ENCODE measurements at regions not wholly inside any gene's neighbourhood (a gene's known extent, or its start where the extent isn't known, plus 50 kb on each side); places are given as distances from the start of the nearest gene placed in this dataset.
"Not testable (repeated sequence)": the region's sequence is repeated elsewhere in the genome, so short reads cannot be mapped to it uniquely, and the experiment has no call there.

DNA sequence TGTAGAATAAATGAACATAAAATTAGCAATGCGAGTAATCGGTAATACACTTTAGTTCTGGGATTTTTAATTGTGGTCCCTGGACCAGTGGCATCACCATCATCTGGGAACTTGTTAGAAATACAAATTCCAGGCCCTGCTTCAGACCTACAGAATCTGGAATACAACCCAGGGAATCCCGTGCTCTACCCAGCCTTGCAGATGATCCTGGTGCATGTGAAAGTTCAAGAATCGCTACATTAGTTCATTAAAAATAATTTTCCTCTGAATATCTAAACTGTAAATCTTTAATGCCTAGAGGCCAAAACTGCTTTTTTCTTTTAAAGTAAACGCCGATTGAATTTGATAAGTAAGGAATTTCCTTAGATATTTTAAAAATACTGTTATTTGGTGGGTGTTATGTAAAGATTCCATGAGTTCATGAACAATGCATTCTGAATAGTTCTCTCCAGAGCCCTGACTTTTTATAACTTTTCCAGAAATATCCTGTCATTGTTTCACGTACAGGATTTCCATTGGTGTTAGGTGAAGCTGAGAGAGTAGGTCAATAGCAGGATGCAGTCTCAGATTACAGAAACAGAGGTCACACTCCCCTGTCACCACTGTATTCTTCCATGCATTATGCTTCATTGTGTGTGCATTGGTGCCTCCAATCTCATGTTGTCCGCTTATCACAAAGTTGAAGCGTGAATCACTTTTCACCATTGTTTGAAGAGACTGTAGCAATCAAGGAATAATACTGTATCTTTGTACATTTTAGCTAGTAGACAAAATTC, 596.5 kb upstream of the KLF12 start:
- Histone ChIP-seq H3K4me3 (ENCODE audit: low read length in 2 of 2) (no peak overlapping the region), H3K4me1 (ENCODE audit: control insufficient read depth in 2 of 2, insufficient read depth in 2 of 2, low read length in 2 of 2) (no peaks in the 10 kb centered on the region), H3K9ac (ENCODE audit: low read depth in 1 of 2, low read length in 2 of 2) (no peak overlapping the region), H3K9me3 (ENCODE audit: control insufficient read depth in 2 of 2, low read length in 2 of 2) (no peaks in the 10 kb centered on the region), H3K36me3 (ENCODE audit: control insufficient read depth in 2 of 2, insufficient read depth in 2 of 2, low read length in 2 of 2) (no peaks in the 10 kb centered on the region), H3K27ac (ENCODE audit: low read depth in 2 of 2, low read length in 2 of 2) (no peak overlapping the region), H3K27me3 (ENCODE audit: control insufficient read depth in 2 of 2, insufficient read depth in 2 of 2, low read length in 2 of 2) (no peaks in the 10 kb centered on the region)

DNA sequence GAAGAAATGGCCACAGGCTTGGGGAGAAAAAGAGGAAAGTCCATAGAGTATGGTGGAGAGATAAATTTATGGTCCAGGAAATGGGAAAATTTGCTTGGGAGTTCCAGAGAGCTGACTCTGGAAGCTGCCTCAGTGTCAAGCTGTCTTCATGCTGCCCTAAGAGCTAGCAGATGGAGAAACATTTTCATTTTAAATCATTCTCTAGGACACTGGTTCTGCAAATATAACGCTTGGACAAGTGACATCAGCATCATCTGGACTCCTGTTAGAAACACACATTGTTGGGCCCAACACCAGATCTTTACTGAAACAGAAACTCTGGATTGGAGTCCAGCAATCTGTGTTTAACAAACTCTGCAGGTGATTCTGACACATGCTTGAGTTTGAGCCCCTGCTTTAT, 592.0 kb upstream of the KLF12 start:
- Histone ChIP-seq H3K9me3 (ENCODE audit: control insufficient read depth in 2 of 2, low read length in 2 of 2) (no peaks in the 10 kb centered on the region), H3K27ac (ENCODE audit: low read depth in 2 of 2, low read length in 2 of 2) (no peak overlapping the region), H3K9ac (ENCODE audit: low read depth in 1 of 2, low read length in 2 of 2) (no peak overlapping the region), H3K27me3 (ENCODE audit: control insufficient read depth in 2 of 2, insufficient read depth in 2 of 2, low read length in 2 of 2) (no peaks in the 10 kb centered on the region), H3K4me1 (ENCODE audit: control insufficient read depth in 2 of 2, insufficient read depth in 2 of 2, low read length in 2 of 2) (no peaks in the 10 kb centered on the region), H3K4me3 (ENCODE audit: low read length in 2 of 2) (no peak overlapping the region), H3K36me3 (ENCODE audit: control insufficient read depth in 2 of 2, insufficient read depth in 2 of 2, low read length in 2 of 2) (no peaks in the 10 kb centered on the region)

DNA sequence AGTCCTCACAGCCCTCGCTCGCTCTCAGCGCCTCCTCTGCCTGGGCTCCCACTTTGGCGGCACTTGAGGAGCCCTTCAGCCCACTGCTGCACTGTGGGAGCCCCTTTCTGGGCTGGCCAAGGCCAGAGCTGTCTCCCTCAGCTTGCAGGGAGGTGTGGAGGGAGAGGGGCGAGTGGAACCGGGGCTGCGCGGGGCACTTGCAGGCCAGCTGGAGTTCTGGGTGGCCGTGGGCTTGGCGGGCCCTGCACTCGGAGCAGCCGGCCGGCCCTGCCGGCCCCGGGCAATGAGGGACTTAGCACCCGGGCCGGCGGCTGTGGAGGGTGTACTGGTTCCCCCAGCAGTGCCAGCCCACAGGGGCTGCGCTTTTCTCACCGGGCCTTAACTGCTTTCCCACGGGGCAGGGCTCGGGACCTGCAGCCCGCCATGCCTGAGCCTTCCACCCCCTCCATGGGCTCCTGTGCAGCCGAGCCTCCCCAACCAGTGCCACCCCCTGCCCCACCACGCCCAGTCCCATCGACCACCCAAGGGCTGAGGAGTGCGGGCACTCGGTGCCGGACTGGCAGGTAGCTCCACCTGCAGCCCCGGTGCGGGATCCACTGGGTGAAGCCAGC, 584.1 kb upstream of the KLF12 start:
- not testable (repeated sequence) for H3K27me3 ChIP-seq (ENCODE audit: control insufficient read depth in 2 of 2, insufficient read depth in 2 of 2, low read length in 2 of 2); H3K4me3 ChIP-seq (ENCODE audit: low read length in 2 of 2); H3K36me3 ChIP-seq (ENCODE audit: control insufficient read depth in 2 of 2, insufficient read depth in 2 of 2, low read length in 2 of 2); H3K4me1 ChIP-seq (ENCODE audit: control insufficient read depth in 2 of 2, insufficient read depth in 2 of 2, low read length in 2 of 2); H3K27ac ChIP-seq (ENCODE audit: low read depth in 2 of 2, low read length in 2 of 2); H3K9me3 ChIP-seq (ENCODE audit: control insufficient read depth in 2 of 2, low read length in 2 of 2); H3K9ac ChIP-seq (ENCODE audit: low read depth in 1 of 2, low read length in 2 of 2)

DNA sequence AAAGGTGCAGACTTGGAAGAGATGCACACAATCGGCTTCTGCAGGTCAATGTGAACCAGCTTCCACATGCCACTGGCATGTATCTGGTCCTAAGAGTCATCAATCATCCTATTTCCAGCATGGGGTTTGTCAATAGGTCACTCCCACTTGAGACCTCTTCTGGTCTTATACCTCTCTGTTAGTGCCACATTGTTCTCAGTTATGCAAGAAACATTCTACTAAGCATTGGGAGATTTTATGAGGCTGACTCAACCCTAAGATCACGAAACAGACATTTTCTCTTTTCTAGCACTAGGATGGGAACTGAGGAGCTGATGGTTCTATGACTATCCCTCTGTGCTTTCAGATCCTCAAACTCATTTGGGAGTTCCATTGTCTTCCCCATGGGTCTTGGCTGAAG, 581.5 kb upstream of the KLF12 start:
- Histone ChIP-seq H3K27ac (ENCODE audit: low read depth in 2 of 2, low read length in 2 of 2) (no peak overlapping the region), H3K4me3 (ENCODE audit: low read length in 2 of 2) (no peak overlapping the region), H3K27me3 (ENCODE audit: control insufficient read depth in 2 of 2, insufficient read depth in 2 of 2, low read length in 2 of 2) (no peaks in the 10 kb centered on the region), H3K9ac (ENCODE audit: low read depth in 1 of 2, low read length in 2 of 2) (no peak overlapping the region), H3K4me1 (ENCODE audit: control insufficient read depth in 2 of 2, insufficient read depth in 2 of 2, low read length in 2 of 2) (no peaks in the 10 kb centered on the region), H3K9me3 (ENCODE audit: control insufficient read depth in 2 of 2, low read length in 2 of 2) (no peaks in the 10 kb centered on the region), H3K36me3 (ENCODE audit: control insufficient read depth in 2 of 2, insufficient read depth in 2 of 2, low read length in 2 of 2) (no peaks in the 10 kb centered on the region)

DNA sequence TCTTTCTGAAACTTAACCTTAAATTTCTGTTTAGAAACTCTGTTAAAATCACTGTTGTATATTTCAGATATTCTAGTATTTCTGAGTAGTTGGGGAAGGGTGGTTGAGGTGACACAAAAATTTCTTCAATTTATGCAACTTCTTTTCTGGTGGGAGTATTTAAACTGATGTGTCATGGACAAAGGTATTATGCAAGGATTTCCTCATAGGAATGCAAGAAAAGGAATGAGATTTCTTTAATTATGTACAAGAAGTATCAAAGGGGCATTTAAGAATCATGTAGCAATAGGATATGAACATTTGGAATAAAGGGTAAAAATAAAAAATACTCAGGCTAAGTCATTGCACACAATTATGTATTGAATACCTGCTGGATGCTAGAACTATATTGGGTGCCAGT, 575.8 kb upstream of the KLF12 start:
- H3K9ac ChIP-seq (ENCODE audit: low read depth in 1 of 2, low read length in 2 of 2): no peak overlapping the region
- H3K27ac ChIP-seq (ENCODE audit: low read depth in 2 of 2, low read length in 2 of 2): no peak overlapping the region
- H3K9me3 ChIP-seq (ENCODE audit: control insufficient read depth in 2 of 2, low read length in 2 of 2): no peaks in the 10 kb centered on the region
- H3K27me3 ChIP-seq (ENCODE audit: control insufficient read depth in 2 of 2, insufficient read depth in 2 of 2, low read length in 2 of 2): no peaks in the 10 kb centered on the region
- H3K36me3 ChIP-seq (ENCODE audit: control insufficient read depth in 2 of 2, insufficient read depth in 2 of 2, low read length in 2 of 2): no peaks in the 10 kb centered on the region
- no peaks in the 10 kb centered on the region for H3K4me1 ChIP-seq (ENCODE audit: control insufficient read depth in 2 of 2, insufficient read depth in 2 of 2, low read length in 2 of 2)
- no peak overlapping the region for H3K4me3 ChIP-seq (ENCODE audit: low read length in 2 of 2)

DNA sequence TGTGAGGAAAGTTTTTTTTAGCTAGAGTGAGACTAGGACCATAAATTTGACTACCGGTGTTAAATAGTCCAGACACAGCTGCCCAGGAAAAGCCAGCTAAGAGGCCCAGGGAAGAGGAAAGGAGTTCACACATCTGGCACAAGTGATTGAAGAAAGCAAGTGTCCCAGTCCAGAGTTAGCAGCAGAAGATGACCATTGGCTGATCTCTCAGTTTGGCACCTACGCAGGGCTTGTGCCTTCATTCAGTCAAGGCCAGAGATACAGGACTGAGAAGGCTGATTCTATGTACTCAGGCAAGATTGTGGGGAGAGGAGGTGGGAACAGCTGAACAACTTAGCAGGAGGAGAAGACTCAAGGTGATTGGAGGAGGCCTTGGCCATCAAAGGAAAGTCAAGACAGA, 575.0 kb upstream of the KLF12 start:
- Histone ChIP-seq H3K36me3 (ENCODE audit: control insufficient read depth in 2 of 2, insufficient read depth in 2 of 2, low read length in 2 of 2) (no peaks in the 10 kb centered on the region), H3K27ac (ENCODE audit: low read depth in 2 of 2, low read length in 2 of 2) (no peak overlapping the region), H3K9ac (ENCODE audit: low read depth in 1 of 2, low read length in 2 of 2) (no peak overlapping the region), H3K27me3 (ENCODE audit: control insufficient read depth in 2 of 2, insufficient read depth in 2 of 2, low read length in 2 of 2) (no peaks in the 10 kb centered on the region), H3K9me3 (ENCODE audit: control insufficient read depth in 2 of 2, low read length in 2 of 2) (no peaks in the 10 kb centered on the region), H3K4me1 (ENCODE audit: control insufficient read depth in 2 of 2, insufficient read depth in 2 of 2, low read length in 2 of 2) (no peaks in the 10 kb centered on the region), H3K4me3 (ENCODE audit: low read length in 2 of 2) (no peak overlapping the region)

DNA sequence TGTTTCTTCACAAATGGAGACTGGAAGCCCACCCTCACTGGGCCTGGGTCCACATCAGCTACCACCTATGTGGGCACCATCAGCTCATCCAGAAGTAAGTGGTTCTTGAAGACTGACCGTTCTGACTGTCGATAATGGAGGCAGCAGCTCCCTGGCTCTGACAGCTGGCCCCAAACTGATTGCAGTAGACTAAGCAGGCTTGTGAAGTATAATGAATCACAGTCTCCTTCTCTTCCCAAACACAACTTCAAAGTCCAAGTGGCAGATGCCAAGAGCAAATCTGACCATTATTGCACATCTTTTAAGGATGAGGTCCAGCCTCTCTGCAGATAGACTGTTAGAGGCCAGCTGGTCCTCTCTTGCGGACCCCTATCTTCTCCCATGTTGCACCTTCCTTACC, 574.4 kb upstream of the KLF12 start:
- H3K27ac ChIP-seq (ENCODE audit: low read depth in 2 of 2, low read length in 2 of 2): no peak overlapping the region
- no peak overlapping the region for H3K9ac ChIP-seq (ENCODE audit: low read depth in 1 of 2, low read length in 2 of 2)
- no peaks in the 10 kb centered on the region for H3K27me3 ChIP-seq (ENCODE audit: control insufficient read depth in 2 of 2, insufficient read depth in 2 of 2, low read length in 2 of 2)
- H3K36me3 ChIP-seq (ENCODE audit: control insufficient read depth in 2 of 2, insufficient read depth in 2 of 2, low read length in 2 of 2): no peaks in the 10 kb centered on the region
- no peaks in the 10 kb centered on the region for H3K9me3 ChIP-seq (ENCODE audit: control insufficient read depth in 2 of 2, low read length in 2 of 2)
- H3K4me1 ChIP-seq (ENCODE audit: control insufficient read depth in 2 of 2, insufficient read depth in 2 of 2, low read length in 2 of 2): no peaks in the 10 kb centered on the region
- no peak overlapping the region for H3K4me3 ChIP-seq (ENCODE audit: low read length in 2 of 2)

DNA sequence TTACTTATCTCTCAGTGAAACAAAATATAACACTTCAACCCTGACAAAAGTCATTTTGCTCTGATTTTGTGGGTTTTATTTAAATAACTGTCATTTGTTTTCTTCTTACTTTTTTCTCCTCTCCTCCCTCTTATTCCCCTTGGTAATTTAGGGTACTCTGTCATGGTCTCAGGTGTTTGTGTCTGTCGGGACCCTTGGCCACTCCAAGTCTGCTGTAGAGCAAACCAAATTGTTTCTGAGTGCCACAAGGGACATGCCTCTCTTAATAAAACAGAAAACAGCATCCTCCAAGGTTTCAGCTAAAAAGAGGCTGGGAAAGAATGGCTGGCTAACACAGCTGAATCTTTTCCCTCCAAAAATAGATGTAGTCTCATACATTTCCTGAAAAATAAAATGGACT, 573.1 kb upstream of the KLF12 start:
- no peak overlapping the region for H3K27ac ChIP-seq (ENCODE audit: low read depth in 2 of 2, low read length in 2 of 2)
- H3K4me3 ChIP-seq (ENCODE audit: low read length in 2 of 2): no peak overlapping the region
- H3K9ac ChIP-seq (ENCODE audit: low read depth in 1 of 2, low read length in 2 of 2): no peak overlapping the region
- H3K9me3 ChIP-seq (ENCODE audit: control insufficient read depth in 2 of 2, low read length in 2 of 2): no peaks in the 10 kb centered on the region
- H3K4me1 ChIP-seq (ENCODE audit: control insufficient read depth in 2 of 2, insufficient read depth in 2 of 2, low read length in 2 of 2): no peaks in the 10 kb centered on the region
- no peaks in the 10 kb centered on the region for H3K27me3 ChIP-seq (ENCODE audit: control insufficient read depth in 2 of 2, insufficient read depth in 2 of 2, low read length in 2 of 2)
- no peaks in the 10 kb centered on the region for H3K36me3 ChIP-seq (ENCODE audit: control insufficient read depth in 2 of 2, insufficient read depth in 2 of 2, low read length in 2 of 2)

DNA sequence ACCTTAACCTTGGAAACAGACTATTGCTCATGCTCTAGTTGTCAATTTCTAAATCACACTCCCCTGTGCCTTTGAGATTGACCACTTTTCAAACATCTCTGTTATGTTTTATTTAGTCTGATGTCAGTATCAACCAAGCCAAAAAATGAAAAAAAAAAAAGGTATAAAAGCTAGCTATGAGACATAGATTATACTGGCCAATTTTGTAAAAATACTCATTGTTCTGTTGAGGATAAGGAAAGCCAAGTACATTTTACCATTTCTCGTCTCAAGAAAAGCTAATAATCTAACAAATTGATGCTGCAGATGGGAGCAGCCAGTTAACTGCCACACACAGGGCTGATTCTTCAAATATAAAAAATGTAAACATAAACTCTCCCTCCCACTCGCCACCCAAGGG, 572.6 kb upstream of the KLF12 start:
- H3K27me3 ChIP-seq (ENCODE audit: control insufficient read depth in 2 of 2, insufficient read depth in 2 of 2, low read length in 2 of 2): no peaks in the 10 kb centered on the region
- H3K4me3 ChIP-seq (ENCODE audit: low read length in 2 of 2): no peak overlapping the region
- no peaks in the 10 kb centered on the region for H3K9me3 ChIP-seq (ENCODE audit: control insufficient read depth in 2 of 2, low read length in 2 of 2)

DNA sequence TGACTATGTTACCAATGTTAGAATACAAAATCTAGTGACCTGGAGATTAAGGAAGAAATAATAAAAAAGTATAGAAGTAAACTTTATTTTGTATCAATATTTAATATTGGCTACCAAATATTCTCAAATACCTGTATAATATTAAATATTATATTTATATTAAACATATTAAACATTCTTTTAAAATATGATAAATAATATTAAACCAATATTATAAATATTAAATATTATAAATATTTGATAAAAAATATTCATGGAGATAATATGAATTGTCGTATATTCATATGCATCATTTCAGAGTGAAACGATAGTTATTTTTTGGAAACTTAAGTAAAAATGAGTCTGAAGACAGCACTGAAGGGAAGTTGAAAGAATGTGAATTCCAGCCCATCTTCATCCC, 571.2 kb upstream of the KLF12 start:
- H3K36me3 ChIP-seq (ENCODE audit: control insufficient read depth in 2 of 2, insufficient read depth in 2 of 2, low read length in 2 of 2): no peaks in the 10 kb centered on the region
- no peak overlapping the region for H3K9ac ChIP-seq (ENCODE audit: low read depth in 1 of 2, low read length in 2 of 2)
- no peaks in the 10 kb centered on the region for H3K27me3 ChIP-seq (ENCODE audit: control insufficient read depth in 2 of 2, insufficient read depth in 2 of 2, low read length in 2 of 2)
- no peak overlapping the region for H3K4me3 ChIP-seq (ENCODE audit: low read length in 2 of 2)
- no peak overlapping the region for H3K27ac ChIP-seq (ENCODE audit: low read depth in 2 of 2, low read length in 2 of 2)
- no peaks in the 10 kb centered on the region for H3K4me1 ChIP-seq (ENCODE audit: control insufficient read depth in 2 of 2, insufficient read depth in 2 of 2, low read length in 2 of 2)
- H3K9me3 ChIP-seq (ENCODE audit: control insufficient read depth in 2 of 2, low read length in 2 of 2): no peaks in the 10 kb centered on the region

More for the DNA sequence above, 572.6 kb upstream of the KLF12 start:
- no peak overlapping the region for H3K9ac ChIP-seq (ENCODE audit: low read depth in 1 of 2, low read length in 2 of 2)
- H3K27ac ChIP-seq (ENCODE audit: low read depth in 2 of 2, low read length in 2 of 2): no peak overlapping the region
- no peaks in the 10 kb centered on the region for H3K36me3 ChIP-seq (ENCODE audit: control insufficient read depth in 2 of 2, insufficient read depth in 2 of 2, low read length in 2 of 2)
- H3K4me1 ChIP-seq (ENCODE audit: control insufficient read depth in 2 of 2, insufficient read depth in 2 of 2, low read length in 2 of 2): no peaks in the 10 kb centered on the region

Measured in mucosa of rectum (tissue), 2 donors.